ENCODE measurements at regions not wholly inside any gene's neighbourhood (a gene's known extent, or its start where the extent isn't known, plus 50 kb on each side); places are given as distances from the start of the nearest gene placed in this dataset.

DNA sequence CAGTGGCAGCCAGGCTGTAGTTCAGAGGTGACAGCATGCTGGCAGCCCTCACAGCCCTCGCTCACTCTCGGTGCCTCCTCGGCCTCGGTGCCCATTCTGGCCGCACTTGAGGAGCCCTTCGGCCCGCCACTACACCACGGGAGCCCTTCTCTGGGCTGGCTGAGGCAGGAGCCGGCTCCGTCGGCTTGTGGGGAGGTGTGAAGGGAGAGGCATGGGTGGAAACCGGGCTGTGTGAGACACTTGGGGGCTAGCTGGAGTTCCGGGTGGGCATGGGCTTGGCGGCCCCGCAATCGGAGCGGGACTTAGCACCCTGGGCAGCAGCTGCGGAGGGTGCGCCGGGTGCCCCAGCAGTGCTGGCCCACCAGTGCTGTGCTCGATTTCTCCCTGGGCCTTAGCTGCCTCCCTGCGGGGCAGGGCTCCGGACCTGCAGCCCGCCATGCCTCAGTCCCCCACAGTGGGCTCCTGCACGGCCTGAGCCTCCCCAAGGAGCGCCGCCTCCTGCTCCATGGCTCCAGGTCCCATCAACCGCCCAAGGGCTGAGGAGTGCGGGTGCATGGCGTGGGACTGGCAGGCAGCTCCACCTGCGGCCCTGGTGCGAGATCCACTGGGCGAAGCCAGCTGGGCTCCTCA, 396.8 kb downstream of the FAM72C start:
- TF ChIP-seq POLR2A (IDR thresholded peaks at IDR 0.05; ENCODE audit: borderline replicate concordance, extremely low read depth, insufficient read depth, insufficient read length) (no peak), POLR2AphosphoS5 (IDR thresholded peaks at IDR 0.05; ENCODE audit: low read depth, low read length) (no peak), SIN3A (IDR thresholded peaks at IDR 0.05; ENCODE audit: low read depth) (no peak), TCF7L2 (IDR thresholded peaks at IDR 0.05; ENCODE audit: borderline replicate concordance, extremely low read depth, insufficient read depth, insufficient read length) (no peak), FOSL1 (IDR thresholded peaks at IDR 0.05; ENCODE audit: low read depth) (no peak), EZH2phosphoT487 (IDR thresholded peaks at IDR 0.05; ENCODE audit: borderline replicate concordance) (no peak), SRF (IDR thresholded peaks at IDR 0.05; ENCODE audit: low read depth) (no peak)
- TF ChIP-seq, protein P1, sequence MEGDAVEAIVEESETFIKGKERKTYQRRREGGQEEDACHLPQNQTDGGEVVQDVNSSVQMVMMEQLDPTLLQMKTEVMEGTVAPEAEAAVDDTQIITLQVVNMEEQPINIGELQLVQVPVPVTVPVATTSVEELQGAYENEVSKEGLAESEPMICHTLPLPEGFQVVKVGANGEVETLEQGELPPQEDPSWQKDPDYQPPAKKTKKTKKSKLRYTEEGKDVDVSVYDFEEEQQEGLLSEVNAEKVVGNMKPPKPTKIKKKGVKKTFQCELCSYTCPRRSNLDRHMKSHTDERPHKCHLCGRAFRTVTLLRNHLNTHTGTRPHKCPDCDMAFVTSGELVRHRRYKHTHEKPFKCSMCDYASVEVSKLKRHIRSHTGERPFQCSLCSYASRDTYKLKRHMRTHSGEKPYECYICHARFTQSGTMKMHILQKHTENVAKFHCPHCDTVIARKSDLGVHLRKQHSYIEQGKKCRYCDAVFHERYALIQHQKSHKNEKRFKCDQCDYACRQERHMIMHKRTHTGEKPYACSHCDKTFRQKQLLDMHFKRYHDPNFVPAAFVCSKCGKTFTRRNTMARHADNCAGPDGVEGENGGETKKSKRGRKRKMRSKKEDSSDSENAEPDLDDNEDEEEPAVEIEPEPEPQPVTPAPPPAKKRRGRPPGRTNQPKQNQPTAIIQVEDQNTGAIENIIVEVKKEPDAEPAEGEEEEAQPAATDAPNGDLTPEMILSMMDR (IDR thresholded peaks at IDR 0.05 in 2 of 3, conservative IDR thresholded peaks at IDR 0.05 in 1 of 3; ENCODE audit: borderline replicate concordance in 1 of 3, insufficient read depth in 1 of 3, low read depth in 2 of 3, low read length in 2 of 3) = no peak
- TF ChIP-seq, protein P2, sequence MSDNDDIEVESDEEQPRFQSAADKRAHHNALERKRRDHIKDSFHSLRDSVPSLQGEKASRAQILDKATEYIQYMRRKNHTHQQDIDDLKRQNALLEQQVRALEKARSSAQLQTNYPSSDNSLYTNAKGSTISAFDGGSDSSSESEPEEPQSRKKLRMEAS (IDR thresholded peaks at IDR 0.05) = no peak
- TF ChIP-seq, protein P3, sequence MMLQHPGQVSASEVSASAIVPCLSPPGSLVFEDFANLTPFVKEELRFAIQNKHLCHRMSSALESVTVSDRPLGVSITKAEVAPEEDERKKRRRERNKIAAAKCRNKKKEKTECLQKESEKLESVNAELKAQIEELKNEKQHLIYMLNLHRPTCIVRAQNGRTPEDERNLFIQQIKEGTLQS (IDR thresholded peaks at IDR 0.05) = no peak

All from HCT116 (cell line).